HG03175 (cell line): ENCODE measurements at regions not wholly inside any gene's neighbourhood (a gene's known extent, or its start where the extent isn't known, plus 50 kb on each side); places are given as distances from the start of the nearest gene placed in this dataset.

Experiments used
- ATAC-seq: cut with Tn5 transposase; IDR thresholded peaks from one replicate; pipeline ENCODE4 v1.9.1; 2021; ENCODE audit warnings: mild to moderate bottlenecking, moderate library complexity; ENCODE audit not compliant: unreplicated experiment

- no peak for ATAC-seq
Observed at GRCh38 chrX:69306063-69306404, 140.8 kb upstream of the PJA1 start.

DNA sequence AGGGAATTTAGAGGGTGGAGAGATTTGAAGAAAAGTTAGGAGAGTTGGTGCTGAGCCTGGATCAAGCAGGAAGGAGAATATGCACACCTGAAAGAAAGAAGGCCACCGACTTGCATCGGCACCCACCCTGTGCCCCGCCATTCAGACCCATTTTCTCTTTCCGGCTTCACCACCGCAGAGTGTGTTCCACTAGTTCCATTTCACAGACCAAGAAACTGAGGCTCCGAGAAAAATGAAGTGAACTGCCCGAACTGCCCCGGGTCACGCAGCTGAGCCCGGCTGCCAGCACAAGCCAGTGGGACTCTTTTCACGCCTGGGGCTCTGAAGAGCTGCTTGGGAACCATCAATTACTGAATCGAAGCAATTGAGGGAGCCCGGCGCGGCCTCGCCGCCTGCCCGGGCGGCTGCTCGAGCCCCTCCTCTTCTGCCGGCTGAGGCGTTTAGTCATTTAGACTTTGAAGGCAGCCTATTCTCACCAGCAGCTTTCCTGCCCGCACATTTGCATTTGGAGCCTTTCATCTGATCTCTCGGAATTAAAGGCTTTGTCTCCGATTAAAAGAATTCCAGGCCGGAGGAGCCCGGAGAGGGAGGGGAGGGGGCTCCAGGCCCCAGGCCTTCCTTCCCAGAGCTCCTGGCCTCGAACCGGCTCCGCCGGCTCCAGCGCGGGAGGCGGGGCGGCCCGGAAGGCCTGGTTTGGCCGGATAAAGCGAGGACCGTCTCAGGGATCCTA lies 140.2 kb upstream of the PJA1 start:
- ATAC-seq: no peak

- no peak for ATAC-seq
Observed at GRCh38 chrX:69303231-69303630, 138.0 kb upstream of the PJA1 start.

DNA sequence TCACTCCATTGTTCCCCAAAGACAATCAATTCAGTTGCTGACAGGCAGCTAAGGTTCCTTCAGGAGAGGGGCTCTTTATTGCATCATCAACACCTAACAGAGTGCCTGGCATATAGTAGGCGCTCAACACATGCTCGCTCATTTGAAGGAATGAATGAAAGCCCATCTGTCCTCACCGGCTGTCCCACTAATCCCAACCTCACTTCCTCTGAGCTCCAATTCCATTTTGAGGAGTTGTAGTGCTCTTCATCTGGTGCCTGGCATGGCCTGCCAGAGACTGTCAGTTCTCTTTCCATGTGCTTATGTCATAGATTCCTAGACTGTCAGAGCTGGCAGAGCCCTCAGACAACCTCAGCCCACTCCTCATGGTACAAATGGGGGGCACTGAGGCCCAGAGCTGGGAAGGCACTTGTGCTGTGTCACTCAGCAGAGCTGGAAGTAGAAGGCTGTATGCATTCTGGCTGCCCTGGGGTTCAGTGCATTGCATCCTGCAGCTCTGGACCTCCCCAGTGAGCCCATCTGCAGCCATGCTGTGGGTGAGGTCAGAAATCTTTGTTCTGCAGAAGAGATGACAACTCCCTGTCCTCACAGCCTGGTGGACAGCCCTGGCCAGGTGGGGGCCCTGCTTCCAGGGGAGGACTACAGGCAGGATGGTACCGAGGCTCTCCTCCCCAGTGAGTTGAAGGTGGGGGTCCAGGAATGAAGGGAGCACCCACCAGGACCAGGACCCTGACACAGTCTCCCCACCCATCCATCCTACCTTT lies 134.9 kb upstream of the PJA1 start:
- ATAC-seq: no peak

DNA sequence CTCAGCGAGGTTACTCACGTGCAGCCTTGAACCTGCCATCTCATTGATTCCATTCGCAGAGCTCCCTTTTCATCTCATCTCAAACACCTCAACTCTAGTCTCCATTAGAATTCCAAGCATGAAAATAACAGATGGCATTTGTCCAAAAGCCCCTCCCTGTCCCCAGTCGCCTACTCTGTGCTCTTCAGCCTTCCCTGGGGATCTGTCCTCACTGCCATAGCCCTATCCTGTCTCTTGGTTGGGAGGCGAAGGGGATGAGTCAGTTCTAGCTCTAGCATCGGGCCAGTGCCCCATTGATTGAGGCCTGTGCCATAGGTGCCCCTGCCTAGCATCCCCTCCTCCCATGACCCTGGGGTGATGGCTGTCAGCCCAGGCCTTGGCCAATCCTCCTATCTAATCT lies 134.0 kb upstream of the PJA1 start:
- no peak for ATAC-seq

DNA sequence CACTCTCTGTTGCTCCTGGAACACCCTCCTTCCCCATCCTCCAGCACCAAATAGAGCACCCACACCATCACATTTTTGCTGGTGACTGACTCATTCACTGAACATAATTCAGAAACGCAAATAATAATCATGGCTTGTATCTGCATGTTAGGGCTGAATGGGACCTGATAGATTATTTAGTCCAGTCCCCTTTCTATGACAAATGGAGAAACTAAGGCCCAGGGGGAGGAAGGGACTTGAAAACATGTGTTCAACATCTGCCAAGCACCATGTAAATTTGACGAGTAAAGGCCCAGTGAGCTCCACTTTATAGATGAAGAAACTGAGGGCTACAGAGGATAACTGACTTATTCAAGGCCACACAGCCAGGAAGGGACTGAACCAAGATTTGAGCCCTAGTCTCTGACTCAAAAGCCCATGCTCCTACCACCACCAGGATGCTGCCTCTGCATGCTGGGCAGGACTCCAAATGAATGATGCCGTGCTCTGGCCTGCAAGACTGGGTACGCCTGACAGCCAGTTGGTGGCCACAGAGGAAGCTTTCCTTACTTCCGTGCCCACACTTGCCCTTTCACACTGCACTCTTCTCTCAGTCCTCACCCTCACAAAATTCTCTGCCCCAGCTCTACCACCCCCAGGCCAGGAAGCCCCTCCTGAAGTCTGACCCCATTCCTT lies 133.3 kb upstream of the PJA1 start:
- no peak for ATAC-seq

DNA sequence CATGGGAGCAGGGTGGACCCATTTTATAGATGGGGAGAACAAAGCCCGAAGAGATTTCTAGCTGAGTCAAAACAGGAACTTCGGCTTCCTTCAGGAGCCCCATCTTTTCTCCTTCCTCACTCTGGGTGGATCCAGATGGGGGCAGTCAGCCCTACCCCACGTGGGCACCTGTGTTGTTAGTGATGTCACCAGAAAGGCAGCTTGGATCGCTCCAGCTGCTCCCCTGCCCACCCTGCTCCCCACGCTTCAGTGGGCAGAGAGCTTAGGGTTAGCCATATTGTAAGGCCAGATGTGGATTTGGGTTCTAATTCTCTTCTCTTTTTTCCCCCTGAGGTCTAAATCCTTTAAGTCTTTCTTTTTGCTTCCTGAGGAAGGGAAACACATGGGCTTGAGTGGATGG lies 132.3 kb upstream of the PJA1 start:
- ATAC-seq: no peak

- no peak for ATAC-seq
Observed at GRCh38 chrX:69293776-69294601, 128.7 kb upstream of the PJA1 start.

DNA sequence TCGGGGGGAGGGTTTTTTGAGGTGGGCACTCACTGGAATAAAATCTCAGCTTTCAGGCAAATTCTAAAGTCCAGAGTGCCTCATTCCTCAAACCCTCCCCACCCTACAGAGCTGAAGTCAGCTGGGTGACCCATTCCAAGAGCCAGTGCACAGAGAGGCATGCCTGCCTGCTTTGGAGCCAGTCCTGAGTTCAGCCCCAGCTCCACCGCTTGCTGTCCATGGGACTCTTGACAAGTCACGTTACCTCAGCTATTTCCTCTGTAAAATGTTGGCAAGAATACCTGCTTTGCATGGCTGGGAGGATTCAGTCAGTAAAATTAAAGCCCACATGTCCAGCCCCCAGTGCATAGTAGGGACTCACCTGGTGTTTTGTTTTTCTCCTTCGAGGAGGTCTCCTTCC lies 125.9 kb upstream of the PJA1 start:
- no peak for ATAC-seq

- ATAC-seq: no peak
Observed at GRCh38 chrX:69290292-69290691, 125.0 kb upstream of the PJA1 start.

DNA sequence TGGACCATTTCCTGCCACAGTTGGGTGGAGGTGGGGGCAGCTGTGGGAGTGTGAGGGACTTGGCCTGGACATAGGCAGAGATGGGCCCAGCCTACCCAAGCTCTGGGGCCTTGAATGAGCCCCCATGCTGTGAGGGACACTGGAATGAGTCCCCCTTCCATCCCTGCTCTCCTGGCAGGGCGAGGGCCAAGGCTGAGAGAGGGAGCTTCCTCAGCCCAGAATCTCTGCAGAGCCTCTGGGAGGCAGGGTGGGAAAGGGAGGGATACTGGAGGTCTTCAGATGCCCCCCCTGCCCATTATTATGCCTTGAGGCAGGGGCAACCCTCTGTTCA lies 124.5 kb upstream of the PJA1 start:
- no peak for ATAC-seq

DNA sequence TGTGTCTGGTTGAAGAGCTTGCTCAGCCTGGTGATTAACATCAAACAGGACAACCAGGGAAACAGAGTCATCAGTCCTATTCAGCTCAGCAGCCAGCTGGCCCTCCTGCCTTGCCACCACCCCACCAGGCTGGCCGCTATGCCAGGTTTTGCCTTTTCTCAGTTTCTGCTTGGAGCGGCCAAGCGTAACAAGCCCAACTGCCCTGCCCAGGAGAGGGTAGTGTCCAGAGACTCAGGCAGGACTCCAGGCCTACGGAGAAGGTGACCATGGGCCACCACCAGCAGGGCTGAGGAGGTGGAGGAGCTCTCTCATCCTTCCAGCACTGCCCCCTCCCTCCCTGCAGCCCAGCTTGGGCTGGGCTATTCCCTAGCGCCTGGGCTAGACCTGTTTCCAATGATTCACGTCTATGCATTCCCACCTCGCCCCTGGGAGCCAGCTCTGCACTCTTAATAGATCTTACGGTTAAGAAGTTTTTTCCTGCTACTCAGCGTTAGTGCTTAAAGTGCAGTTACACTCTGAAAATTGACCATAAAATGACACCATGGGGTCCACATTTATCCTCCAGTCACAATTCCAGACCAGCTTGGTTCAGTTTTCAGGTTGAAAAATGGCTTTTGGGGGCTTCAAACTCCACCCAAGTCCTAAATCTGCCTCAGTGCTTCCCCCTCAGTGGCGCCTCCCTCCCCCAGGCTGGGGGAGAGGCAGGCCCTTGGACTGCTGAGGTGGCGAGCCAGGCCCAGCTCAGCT lies 124.0 kb upstream of the PJA1 start:
- no peak for ATAC-seq

DNA sequence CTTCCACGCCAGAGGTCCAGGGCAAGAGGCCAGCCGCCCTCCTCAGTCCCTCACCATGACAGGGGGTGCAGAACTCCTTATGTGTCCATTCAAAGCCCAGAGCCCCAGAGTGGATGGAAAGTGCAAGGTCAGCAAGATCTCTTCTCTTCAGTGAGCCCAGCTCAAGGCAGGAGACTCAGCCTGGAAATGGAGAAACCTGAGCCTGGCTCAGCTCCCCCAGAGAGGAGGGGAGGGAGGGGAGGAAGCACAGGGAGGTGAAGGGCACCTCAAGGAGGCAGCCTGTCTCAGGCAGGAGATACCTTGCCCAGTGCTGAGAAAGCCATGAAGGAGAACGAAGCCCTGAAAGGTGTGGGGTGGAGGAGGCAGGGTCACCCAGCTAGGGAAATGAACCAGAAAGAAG lies 121.8 kb upstream of the PJA1 start:
- ATAC-seq: no peak

DNA sequence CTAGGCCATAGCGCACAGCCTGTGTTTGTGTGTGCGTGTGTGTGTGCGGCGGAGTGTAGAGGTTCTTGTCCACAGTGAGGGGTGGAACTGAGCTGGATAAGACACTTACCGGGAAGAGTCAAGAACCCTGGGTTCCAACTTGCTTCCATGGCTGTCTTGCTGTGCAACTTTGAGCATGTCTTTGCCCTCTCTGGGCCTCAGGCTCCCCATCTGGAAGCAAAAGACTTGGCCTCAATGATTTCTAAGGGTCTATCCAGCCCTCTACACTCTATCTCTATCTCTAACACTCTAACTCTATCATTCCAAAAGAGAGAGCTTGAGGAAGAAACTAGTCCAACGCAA lies 121.3 kb upstream of the PJA1 start:
- no peak for ATAC-seq

- peak; percentile 52 for ATAC-seq
Observed at GRCh38 chrX:69285881-69286564, 120.8 kb upstream of the PJA1 start.

DNA sequence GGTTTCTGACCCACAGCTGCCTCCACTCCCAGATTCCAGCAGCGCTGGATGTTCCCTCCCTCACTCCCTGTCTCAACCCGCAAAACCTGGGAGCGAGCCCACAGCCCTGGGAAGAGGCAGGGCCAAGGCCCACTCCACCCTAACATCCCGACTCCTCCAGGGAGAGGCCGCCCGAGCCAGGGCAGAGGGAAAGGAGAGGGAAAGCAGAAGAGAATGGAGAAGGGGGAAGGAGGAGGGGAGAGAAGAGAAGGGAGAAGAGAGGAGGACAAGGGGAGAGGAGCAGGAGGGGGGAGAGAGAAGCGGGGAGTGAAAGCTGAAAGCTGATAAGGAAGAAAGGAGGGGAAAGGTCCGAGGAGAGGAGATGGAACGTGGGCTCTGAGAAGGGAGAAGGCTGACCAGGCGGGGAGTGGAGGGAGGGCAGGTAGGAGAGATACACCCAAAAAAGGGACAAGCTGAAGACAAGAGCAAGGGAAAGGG lies 120.2 kb upstream of the PJA1 start:
- no peak for ATAC-seq

- ATAC-seq: no peak
Observed at GRCh38 chrX:69284491-69284890, 119.2 kb upstream of the PJA1 start.

- ATAC-seq: no peak
Observed at GRCh38 chrX:69282893-69283690, 117.8 kb upstream of the PJA1 start.

GRCh38 chrX:69280933-69281332 lies 115.7 kb upstream of the PJA1 start:
- no peak for ATAC-seq
